ENCODE measurements at regions not wholly inside any gene's neighbourhood (a gene's known extent, or its start where the extent isn't known, plus 50 kb on each side); places are given as distances from the start of the nearest gene placed in this dataset.
A peak's percentile ranks its signal among the peaks of the same experiment; 100 is the strongest.

DNA sequence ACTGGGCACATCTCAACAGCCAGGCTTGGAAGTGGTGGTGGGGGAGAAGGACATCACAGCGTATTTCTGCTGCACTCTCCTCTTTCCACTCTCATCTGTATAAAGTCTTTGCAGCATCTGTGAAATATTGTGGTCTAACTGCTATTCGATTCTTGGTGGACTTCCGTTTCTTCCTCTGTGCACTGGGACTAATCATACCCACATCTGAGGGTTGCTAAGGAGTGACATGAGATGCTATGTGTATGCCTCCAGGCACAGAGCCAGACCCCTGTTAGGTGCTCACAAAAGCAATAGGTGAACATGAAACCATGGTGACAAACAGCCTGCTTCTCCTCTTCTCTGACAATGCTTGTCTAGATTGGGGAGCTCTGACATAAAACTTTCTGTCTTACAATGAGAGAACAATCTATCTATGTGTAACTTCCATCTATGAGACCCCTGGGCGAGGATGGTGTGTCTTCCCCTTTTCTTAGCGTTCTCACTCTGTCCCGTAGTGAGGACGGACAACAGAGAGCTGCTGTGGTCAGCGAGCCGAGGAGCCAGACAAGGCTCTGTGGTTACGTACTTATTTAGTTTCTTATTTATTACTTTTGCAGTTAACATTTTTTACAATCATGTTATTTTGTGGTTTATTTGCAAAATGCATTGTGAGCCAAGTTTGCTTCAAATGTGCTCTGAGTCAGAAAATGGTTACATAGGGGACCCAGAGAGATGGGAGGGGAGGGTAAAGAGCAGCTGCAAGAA lies 196.7 kb upstream of the TPRG1 start:
- peak; percentile 56 for DNase-seq

DNA sequence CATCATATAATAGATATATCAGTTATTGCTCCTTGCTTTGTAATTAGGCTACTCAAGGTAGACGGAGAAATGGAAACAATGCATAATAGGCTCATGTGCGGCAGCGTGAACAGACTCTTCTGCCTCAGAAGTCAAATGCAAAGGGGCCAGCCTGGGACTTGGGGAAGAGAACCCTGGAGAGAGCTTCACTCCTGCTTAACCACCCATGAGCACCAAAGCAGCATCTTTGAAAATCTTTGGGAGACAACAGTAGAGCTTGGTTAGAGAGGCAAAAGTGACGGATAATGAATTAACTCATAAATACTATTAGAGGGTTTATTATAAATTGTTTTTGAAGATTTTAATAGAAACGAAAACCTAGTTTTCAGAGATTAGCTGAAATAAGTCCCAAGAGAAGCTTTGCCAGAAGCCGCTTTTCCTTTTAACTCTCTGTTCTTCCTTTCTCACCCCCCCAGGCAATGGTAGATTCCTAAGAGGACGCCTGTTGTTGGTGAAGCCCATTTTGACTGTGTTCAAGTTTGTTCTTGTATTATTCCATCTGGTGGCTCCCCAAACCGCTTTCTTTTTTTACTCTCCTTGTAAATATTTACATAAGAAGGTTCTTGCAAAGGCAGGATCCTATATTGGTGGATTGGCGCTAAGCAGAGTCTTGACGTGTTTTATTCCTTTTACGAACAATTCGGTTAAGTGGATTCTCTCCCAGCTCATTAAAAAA lies 196.0 kb upstream of the TPRG1 start:
- no peak for DNase-seq

DNA sequence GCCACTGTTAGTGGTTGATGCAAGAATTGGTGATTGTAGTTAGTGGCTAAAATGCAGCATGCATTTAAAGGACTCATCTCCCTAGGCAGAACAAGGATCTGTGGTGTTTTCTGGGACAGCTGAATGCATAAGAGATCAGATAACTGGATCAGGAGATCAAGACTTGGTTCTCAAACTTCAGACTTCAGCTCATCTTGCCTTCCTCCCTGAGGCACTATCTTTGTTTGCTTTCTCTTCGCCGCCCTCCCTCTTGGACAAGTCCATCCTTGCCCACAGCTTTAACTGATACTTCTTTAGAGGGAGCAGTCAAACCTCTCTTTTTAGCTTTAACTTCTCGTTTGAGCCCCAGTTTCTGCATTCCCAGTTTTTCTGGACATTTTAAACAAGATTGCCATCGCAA lies 195.4 kb upstream of the TPRG1 start:
- no peak for DNase-seq

DNA sequence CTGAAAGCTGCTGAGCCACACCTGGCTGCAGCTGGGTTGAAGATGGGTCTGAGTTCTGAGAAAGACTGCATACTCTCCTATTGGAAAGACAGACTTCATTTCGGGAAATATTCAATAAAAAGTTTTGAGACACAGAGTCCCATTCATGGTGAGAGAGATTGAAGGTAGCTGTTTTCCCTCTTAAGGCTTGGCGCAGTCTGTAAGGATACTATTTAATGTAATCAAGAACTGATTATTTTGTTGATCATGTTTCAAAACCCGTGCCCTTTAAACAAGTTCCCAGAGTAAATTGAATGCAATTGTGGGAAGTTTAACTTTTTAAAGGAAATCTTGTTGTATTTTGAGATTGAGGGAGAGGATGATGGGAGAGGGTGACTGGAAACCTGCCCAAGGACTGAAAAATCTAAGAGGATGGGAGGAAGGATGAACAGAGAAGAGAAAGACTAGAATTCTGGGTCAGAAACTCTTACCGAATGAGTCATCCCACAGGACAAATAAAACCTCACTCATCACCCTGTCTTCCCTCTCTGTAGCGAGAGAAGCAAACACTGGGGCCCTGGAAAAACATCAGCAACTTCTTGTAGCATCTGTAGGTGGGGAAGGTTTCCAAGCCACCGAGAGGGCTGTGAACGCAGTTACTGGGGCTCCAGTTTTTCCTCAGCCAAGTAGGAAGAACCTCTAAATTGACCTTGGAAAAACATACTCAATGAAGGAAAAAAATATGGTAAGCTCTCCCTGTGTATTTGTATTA lies 193.2 kb upstream of the TPRG1 start:
- DNase-seq = no peak

DNA sequence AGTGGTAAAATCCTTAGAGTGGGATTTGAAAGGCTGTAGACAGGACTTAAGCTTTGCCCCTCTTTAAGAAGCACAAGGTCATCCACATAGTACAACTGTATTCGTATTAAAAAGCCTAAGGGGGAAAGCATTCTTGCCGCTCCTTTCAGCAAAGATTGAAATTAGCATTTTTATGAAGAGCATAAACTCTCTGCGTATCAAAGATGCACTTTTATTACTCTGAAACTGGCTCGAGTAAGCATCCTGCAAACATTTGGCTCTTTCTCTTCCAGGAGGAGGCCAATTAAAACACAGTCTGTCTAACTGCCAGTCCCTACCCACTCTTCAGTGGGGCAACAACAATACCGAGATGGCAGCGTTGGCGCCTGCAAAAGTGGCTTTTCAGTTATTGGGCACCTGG lies 192.5 kb upstream of the TPRG1 start:
- no peak for DNase-seq

DNA sequence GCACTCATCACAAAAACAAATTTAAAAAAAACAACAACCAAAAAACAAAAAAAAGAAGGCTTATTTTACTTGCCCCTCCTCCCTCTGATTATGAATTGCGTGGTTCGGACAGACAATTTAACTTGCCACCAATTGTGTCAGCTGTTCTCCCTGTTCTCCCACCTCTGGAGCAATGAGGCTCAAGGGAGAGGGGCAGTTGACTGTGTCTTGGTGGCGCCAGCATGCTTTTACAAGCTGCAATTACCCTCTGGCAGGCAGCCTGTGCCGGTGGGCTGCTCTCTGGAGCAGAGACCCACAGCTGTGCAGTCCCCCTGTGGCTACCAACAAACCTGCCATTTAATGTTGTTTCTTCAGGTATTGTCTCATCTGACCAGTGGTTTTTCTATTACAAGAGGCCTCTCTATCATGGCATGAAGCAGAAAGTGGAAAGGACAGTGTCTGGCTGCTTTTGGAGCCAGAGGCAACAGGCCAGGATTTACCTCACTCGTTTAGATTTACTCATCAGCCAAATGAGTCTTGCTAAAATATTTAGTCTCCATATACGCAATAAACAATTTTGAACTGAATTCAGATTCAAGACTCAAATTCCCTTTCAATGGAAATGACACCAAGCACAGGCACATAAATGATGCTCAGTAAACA lies 192.0 kb upstream of the TPRG1 start:
- DNase-seq = no peak

DNA sequence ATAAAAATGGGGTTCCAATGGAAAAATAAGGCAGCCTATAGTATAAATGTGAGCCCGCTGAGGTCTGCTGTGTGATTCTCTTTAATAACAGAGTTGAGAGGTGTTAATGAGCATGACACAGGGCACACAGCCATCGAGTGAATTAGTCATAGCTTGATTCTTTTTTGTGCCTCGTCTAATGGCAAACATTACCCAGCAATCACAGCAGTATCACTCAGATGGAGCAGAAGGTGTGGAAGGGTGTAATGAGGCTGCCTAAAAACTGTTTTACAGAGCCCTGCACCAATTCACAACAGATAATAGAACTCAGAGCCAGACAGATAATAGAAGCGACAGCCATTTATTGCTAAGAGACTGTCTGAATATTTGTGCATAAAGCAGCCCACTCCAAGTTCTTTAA lies 178.6 kb upstream of the TPRG1 start:
- DNase-seq = no peak

DNA sequence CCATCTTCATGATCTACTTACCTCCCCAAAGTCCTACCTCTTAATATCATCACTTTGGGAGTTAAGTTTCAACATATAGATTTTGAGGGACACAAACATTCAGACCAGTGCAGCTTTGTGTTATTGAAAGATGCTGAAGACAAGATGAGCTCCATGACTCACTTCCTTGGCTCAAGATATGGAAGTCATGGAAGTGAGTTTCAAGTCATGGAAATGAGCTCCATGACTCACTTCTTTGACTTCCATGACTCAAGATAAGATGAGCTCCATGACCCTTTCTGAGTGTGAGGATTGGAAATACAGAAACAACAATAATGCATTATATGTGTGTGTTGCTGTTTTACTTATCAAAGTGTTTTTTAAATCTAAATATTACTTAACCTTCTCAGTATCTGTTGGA lies 170.2 kb upstream of the TPRG1 start:
- DNase-seq = no peak

DNA sequence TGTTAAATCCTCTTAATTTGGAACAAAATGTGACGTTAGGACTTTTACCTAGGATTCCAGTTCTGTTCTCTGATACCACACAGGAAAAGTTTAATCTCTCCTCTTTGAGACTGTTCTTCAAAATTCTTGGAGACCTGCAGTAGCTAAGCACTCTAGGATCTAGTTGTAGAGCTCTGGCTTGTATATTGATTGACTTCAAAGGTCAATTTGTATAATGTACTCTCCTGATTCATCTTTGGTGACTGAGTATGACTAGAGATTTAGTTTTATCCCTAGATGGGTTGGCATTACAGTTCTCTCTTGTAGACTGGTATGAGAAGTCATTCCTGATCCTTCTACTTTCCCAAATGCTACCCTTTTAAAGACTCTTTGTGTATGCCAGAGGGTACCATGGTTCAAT lies 168.4 kb upstream of the TPRG1 start:
- DNase-seq = no peak

DNA sequence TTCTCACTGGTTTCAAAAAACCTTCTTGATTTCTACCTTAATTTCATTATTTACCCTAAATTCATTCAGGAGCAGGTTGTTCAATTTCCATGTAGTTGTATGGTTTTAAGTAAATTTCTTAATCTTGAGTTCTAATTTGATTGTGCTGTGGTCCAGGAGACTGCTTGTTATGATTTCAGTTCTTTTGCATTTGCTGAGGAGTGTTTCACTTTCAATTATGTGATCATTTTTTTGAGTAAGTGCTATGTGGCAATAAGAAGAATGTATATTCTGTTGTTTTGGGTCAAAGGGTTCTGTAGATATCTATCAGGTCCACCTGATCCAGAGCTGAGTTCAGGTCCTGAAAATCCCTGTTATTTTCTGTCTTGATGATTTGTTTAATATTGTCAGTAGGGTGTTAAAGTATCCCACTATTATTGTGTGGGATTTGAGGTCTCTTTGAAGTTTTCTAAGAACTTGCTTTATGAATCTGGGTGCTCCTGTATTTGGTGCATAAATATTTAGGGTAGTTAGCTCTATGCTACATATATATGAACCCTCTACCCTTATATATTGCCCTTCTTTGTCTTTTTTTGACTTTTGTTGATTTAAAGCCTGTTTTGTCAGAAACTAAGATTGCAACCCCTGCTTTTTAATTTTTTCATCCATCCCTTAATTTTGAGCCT lies 158.4 kb upstream of the TPRG1 start:
- no peak for DNase-seq

DNA sequence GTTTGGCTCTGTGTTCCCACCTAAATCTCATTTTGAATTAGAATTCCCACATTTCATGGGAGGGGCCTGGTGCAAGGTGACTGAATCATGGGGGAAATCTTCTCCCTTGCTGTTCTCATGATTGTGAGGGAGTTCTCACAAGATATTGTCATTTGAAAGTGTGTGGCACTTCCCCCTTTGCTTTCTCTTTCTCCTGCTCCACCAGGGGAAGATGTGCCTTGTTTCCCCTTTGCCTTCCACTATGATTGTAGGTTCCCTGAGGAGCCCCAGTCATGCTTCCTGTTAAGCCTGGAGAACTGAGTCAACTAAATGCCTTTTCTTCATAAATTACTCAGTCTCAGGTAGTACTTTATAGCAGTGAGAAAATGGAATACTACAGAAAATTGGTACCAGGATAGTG lies 157.2 kb upstream of the TPRG1 start:
- DNase-seq = no peak

DNA sequence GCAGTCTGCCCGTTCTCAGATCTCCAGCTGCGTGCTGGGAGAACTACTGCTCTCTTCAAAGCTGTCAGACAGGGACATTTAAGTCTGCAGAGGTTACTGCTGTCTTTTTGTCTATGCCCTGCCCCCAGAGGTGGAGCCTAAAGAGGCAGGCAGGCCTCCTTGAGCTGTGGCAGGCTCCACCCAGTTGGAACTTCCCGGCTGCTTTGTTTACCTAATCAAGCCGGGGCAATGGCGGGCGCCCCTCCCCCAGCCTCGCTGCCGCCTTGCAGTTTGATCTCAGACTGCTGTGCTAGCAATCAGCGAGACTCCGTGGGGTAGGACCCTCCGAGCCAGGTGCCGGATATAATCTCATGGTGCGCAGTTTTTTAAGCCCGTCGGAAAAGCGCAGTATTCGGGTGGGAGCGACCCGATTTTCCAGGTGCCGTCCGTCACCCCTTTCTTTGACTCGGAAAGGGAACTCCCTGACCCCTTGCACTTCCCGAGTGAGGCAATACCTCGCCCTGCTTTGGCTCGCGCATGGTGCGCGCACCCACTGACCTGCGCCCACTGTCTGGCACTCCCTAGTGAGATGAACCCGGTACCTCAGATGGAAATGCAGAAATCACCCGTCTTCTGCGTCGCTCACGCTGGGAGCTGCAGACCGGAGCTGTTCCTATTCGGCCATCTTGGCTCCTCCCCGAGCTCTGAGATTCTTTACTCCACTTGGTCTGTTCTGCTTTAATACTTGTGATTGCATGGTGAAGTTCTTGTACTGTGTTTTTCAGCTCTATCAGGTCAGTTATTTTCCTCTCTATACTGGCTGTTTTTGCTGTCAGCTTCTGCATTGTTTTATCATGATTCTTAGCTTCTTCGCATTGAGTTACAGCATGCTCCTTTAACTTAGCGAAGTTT lies 148.9 kb upstream of the TPRG1 start:
- peak; percentile 5 for DNase-seq

DNA sequence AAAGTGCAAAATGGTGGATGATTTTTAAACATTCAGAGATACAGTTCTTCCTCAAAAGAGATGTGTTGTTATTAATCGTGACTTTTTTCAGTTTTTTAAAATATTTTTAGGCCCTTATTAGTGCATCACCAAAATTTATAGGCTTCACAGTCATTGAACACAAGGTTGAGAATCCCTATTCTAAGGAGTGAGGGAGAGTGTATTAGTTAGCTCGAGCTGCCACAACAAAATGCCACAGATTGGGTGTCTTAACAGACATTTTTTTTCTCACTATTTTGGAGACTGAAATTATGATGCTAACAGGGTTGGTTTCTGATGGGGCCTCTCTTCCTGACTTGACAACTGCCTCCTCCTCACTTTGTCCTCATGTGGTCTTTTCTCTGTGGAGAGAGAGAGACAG lies 145.9 kb upstream of the TPRG1 start:
- DNase-seq = no peak

DNA sequence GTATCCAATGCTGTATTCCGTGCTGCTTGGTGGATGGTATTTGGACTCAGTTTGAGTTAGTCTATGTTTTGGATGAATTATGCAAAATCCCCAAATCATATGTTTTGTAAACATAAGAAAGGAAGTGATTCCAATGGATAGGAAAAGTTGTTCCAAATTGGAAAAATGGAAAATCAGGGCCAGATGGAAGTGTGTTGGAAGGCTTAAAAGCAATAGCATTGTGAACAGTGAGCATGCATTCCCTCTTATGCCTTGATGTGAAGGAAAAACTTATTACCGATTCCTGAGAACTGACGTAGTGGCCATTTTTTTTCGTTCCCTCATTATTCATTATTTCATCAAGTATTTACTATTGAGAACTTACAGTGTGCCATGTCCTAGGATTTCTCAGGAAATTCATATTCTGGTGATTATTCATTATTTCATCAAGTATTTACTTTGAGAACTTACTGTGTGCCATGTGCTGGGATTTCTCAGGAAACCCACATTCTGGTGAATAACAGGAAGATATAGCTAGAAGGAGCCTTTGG lies 144.1 kb upstream of the TPRG1 start:
- no peak for DNase-seq

DNA sequence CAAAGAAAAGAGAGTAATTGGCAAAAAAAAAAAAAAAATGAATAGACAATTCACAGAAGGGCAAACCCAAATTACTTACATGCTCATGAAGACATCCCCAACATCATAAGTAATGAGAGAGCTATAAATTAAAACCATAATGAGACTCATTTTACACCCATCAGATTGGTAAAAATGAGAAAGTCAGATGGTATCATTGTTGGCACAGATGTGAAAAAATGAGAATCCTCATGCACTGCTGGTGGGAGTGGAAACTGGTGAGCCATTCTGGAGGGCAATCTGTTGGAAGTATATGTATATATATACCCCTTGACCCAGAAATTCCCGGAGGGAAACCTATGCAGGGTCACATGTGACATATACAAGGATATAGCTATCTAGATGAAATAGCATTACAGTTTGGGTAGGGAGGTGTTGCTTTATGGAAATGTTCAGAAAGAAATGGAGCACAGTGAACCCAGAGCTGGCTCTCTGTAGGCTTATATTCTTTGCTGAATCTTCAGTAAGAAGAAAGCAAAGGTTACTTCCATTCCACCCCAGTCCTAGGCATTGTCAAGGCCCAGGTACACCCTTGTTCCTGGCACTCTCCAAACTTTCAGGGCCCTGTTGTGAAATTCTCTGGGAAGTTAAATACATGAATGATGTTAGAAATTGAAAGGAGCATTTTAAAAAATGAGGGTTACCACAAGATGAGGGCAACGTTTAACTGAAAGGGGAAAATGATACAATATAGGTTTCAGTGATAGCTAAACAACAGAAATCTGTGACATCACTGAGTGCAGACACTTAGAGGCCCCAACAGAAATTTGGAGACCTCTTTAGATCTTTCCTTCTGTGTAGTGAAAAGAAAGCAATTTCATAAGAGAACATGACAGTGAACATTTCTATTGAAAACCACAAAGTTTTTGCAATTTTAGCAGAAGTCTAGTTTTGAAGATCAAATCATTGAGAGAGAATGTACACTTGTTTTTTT lies 132.7 kb upstream of the TPRG1 start:
- DNase-seq = peak; percentile 14

DNA sequence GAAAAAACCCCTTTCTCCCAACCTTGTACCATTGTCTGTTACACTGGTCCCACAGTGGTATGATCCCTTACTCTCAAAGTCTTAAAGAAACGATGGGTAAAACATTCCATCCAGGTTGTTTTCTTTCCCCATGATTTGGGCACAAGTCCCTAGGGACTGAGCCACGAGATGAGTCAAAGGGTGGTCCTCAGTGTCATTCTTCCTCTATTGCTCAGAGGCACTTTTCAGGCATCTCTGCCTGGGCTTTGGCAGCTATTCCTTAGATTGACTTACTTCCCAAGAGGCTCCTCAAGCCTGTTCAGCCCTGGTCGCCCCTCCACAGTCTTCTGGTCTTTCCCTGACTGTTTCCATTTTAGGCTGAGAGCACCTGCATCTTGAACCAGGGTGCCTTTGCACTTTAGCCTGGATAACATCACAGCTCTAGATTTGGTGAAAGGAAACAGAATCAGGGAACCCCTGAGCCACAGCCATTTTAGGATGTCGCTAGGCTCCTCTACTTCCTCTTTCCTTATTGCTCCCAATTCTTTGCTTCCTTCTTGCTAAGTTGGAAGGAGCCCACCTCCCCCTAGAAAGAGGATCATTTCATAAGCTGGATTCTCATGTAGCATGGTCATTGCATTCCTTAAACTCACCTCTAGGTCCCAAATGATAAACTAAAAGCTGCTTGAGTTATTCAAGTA lies 131.0 kb upstream of the TPRG1 start:
- DNase-seq = no peak

DNA sequence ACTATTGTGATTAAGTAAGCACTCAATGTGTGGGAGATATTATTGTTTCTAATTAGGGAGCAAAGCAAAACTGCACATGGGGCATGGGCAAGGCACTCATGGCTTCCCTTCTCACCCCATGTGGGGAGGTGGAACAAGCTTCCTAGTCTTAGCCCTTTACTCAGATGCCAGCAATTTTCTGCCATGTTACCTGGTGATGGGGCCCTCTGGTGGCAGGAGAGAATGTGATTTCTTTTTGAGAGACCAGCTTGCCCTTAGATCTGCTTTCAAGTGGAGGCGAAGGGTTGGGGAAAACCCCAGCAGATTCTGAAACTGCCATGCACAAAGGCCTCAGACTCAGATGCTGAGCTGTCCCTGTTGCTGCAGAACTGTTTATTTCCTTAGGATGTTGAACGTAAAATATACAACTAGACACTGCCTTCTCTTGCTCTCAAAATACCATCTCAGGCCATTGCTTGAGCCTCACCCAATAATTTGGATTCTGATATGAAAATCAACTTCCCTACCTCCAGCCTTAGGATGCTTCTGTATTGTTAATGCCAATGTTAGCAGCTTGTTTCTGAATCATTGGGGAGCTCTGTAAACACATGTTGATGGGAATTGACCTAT lies 130.2 kb upstream of the TPRG1 start:
- DNase-seq = peak; percentile 87

DNA sequence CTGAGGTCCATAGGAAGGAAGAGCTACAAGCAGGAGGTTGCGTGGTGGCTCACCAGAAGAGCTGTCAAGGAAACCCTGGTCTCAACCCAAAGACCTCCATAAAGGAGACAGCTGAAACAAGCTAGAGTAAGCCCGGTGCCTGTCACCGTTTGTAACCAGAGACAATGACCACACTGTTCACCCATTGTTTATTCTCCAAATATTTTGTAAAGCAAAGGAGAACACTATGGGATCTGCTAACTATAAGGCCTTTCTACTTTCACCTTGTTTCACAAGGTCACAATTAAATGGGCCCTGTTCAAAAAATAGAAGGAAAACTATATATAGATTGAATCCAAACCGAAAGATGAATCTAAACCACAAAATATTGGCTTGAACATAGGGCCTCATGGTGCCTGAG lies 128.9 kb upstream of the TPRG1 start:
- DNase-seq = no peak

Measured in CD4-positive, alpha-beta T cell treated with Interleukin-4 for 4 hours (primary cell).